G401.6 (cell line): ENCODE measurements at regions not wholly inside any gene's neighbourhood (a gene's known extent, or its start where the extent isn't known, plus 50 kb on each side); places are given as distances from the start of the nearest gene placed in this dataset.
A peak's percentile ranks its signal among the peaks of the same experiment; 100 is the strongest.

Source experiments
- FAIRE-seq: peaks from 2 replicates; lab custom pipeline; 2012; peaks lifted over from hg19 to GRCh38; lab: Jason Lieb, UNC

DNA sequence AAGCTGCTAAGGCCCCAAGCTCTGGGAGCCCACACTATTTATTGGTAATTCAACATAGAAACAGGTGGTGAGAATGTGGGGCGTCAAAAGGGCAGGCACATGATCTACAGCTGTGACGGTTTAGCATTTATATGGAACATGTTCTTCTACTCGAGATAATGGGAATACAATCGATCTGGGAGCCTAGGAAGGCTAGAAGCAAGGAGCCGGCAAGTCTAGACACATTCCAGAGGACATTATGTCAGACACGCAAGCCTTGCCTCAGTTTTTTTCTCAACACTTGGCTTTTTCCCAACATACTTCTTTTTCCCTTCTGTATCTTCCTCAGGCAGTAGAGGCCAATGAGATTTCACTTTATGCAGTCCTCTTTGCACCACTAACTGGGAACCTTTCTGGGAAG, 315.7 kb upstream of the SLITRK5 start:
- no peak for FAIRE-seq

DNA sequence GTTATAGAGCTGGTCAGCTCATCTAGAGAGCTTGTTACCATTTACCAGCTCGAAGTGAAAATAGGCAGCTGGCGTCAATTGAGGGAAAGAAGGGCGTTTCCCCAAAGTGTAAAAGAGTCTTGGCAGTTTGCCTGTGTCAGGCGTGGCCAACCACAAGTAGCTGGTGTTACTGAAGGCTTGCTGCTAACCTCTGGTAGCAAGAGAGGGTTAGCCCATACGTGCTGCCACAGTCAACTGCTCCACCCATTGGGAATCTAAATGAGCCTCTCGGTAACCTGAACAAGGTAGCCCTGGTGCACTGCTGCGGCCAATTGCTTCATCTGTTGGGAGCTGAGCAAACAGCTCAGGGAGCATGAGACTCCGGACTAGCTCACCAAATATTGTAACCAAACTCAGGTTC, 314.9 kb upstream of the SLITRK5 start:
- no peak for FAIRE-seq

DNA sequence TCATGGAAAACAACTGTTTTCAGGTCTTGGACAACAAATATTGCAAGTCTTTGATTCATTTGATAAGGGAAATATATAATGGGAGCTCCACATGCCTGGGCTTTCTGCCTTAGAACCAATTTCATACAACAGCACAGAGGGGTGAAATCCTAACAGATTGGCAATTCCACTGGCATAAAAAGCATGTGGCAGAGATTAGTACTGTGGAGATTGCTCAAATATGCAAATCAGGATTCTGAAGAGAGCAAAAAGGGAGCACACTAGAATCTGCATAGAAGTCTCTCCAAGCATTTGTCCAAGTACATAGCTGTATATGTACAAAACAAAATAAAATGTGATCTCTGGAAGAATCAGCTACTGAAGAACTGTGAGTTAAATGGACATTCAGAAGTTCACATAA, 312.9 kb upstream of the SLITRK5 start:
- no peak for FAIRE-seq

DNA sequence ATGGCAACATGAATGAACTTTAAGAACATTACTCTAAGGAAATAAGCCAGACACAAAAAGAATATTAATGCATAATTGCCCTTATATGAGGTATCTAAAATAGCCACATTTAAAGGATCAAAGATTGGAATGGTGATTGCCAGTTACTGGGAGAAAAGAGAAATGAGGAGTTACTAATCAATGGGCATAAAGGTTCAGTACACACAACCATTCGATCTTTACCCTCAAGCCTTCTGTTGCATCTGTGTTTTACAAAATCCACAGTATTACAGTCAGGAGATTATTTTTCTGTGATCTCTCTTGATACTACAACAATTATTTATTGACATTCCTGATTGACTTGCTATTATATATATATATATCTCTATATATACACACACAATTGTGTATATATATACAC, 310.0 kb upstream of the SLITRK5 start:
- FAIRE-seq, result no peak

DNA sequence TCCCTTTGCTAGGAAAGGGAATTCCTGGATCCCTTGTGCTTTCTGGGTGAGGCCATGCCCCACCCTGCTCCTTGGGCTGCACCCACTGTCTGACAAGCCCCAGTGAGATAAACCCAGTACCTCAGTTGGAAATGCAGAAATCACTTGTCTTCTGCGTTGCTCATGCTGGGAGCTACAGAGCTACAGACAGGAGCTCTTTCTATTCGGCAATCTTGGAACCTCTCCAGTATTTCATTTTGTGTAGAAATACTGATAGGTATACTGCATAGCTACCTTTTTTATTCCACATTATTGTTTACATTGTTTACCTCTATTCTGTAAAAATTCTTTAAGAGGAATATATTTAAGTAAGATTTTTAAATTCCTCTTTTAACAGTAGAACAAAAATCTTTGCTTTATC, 302.5 kb upstream of the SLITRK5 start:
- no peak for FAIRE-seq

DNA sequence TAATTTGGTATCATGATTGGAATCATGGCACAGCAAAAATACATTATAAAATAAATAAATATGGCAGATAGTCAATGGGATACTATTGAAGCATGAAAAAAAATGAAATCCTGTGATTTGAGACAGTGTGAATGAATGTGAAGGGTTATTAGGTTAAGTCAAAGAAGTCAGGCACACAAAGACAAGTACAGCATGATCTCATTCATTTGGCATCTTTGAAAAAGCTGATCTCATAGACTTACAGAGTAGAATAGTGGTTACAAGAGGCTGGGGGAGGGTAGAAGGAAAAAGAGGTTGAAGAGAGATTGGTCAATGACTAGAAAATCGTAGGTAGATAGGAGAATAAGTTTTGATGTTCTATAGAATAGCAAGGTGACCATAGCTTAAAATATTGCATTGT, 295.1 kb upstream of the SLITRK5 start:
- no peak for FAIRE-seq

DNA sequence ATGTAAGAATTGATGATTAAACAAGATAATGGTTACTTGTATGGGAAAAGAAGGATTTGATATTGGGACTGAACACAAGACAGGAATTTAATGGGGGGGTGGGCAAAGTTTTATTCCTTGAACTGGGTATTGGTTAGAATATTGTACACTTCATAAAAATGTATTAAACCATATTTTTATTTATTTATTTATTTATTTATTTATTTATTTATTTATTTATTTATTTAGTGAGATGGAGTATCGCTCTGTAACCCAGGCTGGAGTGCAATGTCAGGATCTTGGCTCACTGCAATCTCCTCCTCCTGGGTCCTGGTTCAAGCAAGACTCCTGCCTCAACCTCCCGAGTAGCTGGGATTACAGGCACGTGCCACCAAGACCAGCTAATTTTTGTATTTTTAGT, 287.1 kb upstream of the SLITRK5 start:
- no peak for FAIRE-seq

DNA sequence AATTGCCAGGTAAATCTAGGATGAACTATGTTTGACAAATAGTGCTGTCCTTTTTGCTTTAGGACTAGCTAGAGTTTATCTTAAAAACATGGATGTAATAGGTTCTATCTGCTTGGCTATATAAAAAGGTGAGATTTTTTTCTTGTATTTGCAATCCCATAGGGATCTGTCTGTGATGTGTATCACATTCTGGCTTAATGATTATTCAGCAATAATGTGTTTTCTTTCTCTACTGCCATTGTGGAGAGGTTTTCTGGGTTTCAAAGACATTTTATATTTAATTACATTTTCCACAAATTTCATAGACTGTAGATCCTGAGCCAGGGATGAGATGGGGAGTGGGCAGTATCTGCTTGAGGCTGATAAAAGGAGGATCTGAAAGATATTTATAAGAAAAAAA, 277.8 kb upstream of the SLITRK5 start:
- FAIRE-seq, result no peak

DNA sequence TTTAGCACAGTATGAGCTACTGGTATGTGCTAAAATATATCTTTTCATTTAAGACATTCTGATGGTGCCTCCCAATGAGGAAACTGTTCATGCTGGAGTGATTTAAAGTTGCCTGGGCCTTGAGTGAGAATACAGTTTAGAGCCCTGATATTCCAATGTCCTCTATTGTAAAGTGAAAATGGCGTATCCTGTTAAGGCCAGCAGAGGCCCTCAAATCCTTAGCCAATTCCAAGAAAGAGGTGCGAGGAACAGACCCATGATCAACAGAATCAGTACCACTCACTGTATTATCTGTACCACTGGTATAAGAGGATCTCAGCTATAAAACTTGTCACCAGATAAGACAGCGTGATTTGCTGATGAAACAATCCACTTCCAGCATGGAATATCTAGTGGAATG, 273.1 kb upstream of the SLITRK5 start:
- FAIRE-seq, result no peak

DNA sequence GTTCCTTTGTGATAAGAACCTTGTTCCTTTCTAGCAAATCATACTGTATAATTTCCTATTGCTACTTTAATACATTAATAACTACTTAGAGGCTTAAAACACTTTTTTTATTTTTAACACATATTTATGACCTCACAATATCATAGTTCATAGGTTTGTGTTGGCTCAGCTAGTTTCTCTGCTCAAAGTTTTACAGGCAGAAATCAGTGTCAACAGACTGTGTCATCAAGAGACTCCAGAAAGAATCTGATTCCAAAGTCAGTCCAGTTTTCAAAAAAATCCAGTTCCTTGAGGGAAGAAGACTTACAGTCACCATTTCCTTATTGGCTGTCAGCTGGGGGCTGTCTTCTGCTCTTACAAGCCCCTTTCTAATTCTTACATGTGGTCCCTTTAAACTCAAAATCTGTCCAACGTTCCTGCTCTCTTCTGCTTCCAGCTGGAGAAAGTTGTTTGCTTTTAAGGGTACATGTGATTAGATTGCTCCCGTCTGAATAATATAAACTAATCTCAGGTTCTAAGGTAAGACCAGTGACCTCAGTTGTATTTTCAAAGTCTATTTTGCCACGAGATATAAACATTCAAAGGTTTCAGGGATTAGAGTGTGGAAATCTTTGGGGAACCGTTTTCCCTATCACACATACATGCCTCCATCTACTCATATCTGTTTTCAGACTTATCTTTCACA, 267.3 kb upstream of the SLITRK5 start:
- no peak for FAIRE-seq

DNA sequence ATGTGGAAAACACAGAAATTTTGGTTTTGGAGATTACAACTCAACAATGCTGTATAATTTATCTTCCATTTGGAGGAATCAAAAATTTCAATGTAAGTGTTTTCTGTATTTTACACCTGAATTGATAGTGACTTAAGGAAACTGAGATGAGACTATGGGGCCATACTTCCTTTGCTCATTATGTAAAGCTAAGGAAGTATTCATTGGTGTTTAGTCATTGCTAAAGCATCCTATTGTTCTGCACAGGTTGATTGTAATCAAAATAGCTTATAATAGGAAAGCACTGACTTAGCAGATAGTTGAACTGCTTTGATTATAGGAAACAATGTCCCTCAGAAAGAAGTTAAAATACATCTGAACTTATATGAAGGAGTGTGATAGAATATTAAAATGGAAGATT, 244.4 kb upstream of the SLITRK5 start:
- no peak for FAIRE-seq

DNA sequence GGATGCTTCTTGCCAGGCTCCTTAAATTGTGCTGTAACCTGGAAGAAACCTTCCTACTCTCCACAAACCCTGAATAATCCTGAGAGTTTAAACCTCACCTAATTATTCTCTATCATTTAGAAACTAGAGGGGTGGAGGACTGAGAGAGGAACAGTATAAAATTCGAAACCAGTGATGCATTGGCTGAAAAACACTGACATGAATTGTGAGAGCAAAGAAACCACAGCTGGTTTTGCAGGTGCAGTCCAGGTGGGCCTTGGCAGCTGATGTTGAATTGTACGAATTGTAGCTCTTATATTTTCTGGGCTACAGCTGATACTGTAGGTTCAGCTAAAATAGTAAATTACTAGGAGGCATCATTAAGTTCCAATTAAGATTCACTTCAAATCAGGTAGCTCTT, 227.0 kb upstream of the SLITRK5 start:
- no peak for FAIRE-seq

DNA sequence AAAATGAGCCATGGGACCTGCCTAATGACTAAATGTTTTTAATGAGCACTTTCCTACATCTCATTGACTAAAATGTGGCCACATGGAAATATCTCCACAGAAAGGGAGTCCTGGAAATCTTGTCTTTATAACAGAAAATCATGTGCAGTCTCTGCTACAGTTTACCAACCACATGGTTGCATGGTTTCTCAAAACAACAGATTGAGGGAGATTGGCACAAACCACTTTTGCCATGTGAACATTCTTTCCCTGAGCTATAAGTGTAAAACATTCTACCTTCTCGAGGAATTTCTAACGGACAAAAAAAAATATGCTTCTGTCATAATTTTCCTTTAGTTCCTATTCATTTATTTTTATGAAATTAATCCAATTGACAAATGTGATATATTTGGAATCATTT, 218.9 kb upstream of the SLITRK5 start:
- no peak for FAIRE-seq

DNA sequence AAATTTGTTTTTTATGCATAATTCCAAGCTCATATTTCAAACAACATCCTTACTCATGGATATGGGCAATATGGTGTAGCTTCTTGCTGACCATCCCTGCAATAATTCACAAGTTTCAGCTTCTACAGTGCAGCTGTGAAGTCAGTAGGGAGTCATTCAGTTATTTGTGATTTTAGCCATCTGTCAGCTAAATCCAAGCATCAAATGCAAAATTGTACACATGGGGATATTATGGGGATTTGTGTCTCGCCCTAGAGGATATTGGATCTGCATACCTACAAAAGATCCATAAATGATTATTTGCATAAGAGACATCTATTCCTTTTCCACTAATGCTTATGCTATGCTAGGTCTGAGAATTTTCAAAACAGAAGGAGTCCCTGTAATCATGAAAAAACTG, 217.9 kb upstream of the SLITRK5 start:
- FAIRE-seq, result no peak

DNA sequence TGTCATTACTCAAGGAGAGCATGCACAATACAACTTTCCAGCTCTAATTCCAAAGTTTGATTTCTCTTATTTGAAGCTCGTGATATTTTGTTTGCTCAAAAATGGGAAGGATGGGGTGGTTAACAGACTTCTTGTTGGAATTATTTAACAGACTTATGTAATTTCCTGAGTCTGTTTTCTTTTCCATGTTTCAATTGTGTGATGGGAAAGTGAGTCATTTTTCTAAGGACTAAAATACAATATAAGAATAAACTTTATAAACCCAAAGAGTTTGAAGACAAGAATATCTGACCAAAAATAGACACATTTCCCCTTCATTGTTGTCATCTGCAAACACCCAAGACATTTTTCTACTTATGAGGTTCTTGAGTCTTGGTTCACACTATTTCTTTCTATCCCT, 211.8 kb upstream of the SLITRK5 start:
- FAIRE-seq, result no peak

DNA sequence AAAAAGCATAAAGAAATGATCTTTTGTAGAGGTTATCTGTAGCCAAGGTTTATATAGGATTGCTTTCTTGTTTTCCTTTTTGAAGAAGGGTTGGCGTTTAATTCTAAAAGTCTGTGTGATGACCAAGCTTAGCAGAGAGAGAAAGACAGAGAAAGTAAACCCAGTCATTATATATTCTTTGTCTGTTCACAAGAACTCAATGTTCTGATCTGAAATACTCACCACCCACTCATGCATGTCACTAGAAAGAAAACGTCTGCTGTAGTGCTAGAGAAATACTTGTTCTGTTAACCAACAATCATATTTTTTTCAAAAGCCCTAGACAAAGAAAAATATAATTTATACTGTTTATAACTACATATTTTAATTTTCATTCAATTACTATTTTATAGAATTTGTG, 173.7 kb upstream of the SLITRK5 start:
- no peak for FAIRE-seq

DNA sequence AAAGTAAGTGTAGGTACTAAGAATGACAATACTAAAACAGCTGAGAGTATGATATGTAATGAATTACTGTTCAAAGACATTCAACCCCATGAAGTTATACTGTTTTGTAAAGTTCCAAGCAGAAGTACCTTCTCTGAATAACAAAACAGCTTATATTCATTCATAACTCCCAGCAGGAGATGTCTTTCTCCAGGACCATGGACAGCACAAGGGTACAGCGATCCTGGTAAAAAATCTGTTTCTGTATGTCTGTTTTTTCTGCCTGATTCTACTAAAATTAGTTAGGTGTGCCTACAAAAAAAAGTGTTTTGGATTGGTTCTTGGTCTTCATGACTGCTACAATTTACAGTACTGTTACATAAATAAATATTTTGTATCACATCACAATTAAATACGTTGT, 172.5 kb upstream of the SLITRK5 start:
- FAIRE-seq, result no peak

DNA sequence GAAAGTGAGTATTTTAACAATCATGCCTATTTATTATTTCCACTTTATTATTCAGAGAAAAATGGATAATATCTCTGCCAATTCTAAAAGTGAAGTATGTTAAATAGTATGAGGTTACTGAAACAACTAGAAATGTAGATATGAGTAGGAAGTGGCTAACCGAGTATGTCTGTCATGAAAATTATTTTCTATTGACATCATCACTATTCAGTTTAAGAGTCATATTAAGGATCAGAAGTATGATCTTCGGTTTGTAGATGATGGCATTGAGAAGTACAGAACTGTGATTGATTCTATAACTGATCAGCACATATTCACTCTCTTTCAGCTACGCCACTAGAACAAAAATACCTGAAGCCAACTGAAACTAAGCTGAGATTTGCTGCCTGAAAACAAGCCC, 146.4 kb upstream of the SLITRK5 start:
- no peak for FAIRE-seq

DNA sequence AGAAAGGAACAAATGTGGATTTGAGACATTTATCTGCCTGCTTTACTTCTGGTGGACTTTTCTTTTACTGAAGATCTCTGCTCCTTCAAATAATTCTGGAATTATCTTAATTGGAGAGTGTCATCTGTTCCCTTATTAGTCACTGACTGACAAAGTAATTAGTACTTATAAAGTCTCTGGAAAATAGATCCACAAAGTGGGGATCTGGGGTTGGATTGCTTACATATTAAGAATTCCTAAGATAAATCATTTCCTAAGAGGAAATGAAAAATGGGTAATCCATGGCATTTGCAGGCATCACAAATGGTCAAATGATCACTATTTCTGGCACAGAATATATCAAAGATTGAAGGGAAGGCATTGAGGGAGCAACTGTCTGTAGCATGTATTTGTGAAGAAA, 137.4 kb upstream of the SLITRK5 start:
- no peak for FAIRE-seq

DNA sequence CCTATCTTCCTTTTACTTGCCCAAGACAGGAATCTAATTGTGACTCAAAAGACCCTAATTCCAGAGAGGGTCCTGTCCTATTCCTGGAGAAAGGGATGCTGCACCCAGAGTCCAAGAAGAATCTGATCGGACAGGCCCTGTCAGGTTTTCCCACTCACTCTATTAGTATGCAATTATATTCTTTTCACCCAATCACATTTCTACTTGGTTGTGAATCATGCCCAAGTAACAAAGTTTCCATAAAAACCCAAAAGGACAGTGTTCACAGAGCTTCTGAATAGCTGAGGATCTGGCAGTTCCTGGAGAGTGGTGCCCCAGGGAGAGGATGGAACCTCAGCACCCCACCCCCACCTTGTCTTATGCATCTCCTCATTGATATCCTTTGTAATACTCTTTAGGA, 135.3 kb upstream of the SLITRK5 start:
- no peak for FAIRE-seq

DNA sequence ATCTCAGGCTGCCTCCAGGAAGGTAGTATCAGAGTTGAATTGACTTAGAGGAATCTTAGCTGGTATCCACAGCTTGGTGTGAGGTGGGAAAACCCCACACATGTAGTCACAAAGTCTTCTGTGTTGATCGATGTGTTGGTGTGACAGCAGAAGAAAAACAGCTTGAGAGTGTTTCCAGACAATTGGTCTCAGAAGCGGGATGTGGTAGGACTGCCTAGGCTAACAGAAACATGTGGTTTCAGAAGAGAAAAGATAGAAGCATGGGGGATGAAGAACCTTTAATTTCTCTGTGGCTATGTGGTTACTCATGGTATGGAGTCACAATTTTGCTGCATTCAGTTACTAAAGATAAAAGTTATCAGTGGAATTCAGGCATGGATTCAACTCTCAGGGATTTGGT, 134.7 kb upstream of the SLITRK5 start:
- FAIRE-seq, result no peak

DNA sequence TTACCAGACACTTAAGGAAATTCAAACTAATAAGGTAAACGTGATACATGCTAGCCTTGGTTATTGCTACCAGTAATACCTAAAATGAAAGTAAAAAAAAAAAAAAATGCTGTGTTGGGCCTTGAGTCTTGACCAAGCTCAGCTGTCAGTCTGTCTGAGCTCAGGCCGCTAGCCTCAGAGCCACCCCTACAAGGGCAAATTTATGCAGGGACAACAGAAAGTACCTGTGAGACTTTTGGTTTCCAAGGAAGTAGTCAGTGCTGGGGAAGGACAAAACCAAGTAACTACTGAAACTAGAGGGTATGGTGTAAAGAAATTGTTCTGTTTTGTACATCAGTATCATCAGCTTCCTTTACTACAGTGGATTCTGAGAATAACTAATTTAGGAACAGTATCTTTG, 134.3 kb upstream of the SLITRK5 start:
- no peak for FAIRE-seq

DNA sequence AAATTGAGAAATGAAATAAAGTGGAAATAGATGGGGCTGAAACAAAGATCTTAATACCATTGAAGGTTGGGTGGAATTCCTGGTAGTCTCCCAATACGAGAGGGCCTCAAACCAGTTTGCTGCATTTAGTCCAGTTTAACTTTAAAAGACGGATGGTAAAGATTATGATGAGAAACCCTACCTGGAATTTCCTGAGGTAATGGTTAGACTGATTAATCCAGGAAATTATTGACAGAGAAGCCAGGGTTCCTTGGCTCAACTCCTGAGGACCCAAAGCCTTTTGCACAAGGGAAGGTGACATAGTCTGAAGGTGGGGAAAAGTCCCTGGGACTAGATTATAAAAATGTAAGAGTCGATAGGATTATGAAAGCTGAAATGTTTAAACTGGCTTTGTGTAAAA, 133.2 kb upstream of the SLITRK5 start:
- no peak for FAIRE-seq

DNA sequence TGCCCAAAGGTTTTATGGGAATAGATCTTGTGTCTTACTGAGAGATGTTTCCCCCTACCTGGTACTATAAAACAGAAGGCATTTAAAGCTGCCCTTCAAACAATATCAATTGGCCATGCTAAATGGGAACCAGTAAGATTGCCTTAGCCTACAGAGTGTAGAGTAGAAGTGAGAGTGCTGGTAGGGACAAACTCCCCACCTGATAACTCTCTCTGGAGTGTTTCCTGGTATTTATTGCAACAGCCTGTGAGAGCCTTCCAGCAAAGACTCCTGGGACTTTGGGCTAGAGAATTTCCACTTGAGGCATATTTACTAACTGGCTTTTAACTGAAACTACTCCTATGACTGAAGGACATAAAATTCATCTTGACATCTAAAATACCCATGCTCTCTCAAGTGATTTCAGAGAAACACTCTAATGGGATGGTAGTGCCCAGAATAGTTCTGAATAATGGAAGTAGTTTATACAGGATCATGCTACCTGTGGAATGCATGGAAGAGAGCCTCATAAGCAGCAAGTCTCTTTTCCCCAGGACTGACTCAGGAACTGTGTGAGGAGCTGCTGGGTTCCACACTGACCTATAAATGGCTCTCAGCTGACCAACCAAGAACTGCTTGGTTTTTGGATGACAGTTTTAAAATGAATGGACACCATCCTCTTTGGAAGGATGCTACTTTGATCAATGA, 132.7 kb upstream of the SLITRK5 start:
- no peak for FAIRE-seq

DNA sequence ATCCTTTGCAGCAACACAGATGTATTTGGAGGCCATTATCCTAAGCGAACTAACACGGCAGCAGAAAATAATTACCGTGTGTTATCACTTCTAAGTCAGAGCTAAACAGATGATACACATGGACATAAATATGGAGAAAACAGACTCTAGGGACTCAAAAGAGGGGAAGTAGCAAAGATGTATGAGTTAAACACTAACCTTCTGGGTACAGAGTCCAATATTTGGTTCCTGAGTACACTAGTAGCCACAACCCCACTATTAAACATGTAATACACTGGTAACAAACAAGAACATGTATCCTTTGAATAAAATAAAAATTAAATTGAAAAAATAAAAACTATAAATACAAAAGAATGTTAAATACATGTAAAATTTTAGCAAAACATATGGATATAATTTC, 118.0 kb upstream of the SLITRK5 start:
- peak; percentile 83 for FAIRE-seq
